GM23248 (cell line): ENCODE measurements at regions not wholly inside any gene's neighbourhood (a gene's known extent, or its start where the extent isn't known, plus 50 kb on each side); places are given as distances from the start of the nearest gene placed in this dataset.

Source experiments
- EZH2 ChIP-seq: fragments of 200-600 bp; sonication (generic); IDR thresholded peaks from 2 replicates; pipeline ENCODE4 v1.6.1; 2018; ENCODE audit warnings: antibody characterized with exemption, mild to moderate bottlenecking; ENCODE audit not compliant: insufficient read depth, poor library complexity, severe bottlenecking
- EZH2phosphoT487 ChIP-seq: fragments of 200-600 bp; sonication (generic); IDR thresholded peaks from 2 replicates; pipeline ENCODE4 v1.6.1; 2018; ENCODE audit warnings: antibody characterized with exemption, moderate library complexity, mild to moderate bottlenecking, low read depth; ENCODE audit not compliant: insufficient read depth

- TF ChIP-seq EZH2phosphoT487, result no peak
- no peak for TF ChIP-seq EZH2
These were observed 654.9 kb upstream of the PKN2 start for GRCh38 chr1:88029142-88029541.
